SU-DHL-6 (cell line): ENCODE measurements at regions not wholly inside any gene's neighbourhood (a gene's known extent, or its start where the extent isn't known, plus 50 kb on each side); places are given as distances from the start of the nearest gene placed in this dataset.

Source experiments
- H2AFZ ChIP-seq: fragments of 200-600 bp; sonication (generic); 2 replicates; pipeline ENCODE4 v1.6.1; 2014; ENCODE audit warnings: low read depth, mild to moderate bottlenecking, moderate library complexity, mixed read lengths, antibody characterized with exemption, low read length; ENCODE audit not compliant: severe bottlenecking
- H3F3A ChIP-seq: fragments of 200-600 bp; shearing (Covaris generic); 2 replicates; pipeline ENCODE4 v1.6.0; 2016; ENCODE audit warnings: antibody characterized with exemption, mild to moderate bottlenecking; ENCODE audit not compliant: insufficient read depth
- H3K27ac ChIP-seq: fragments of 200-600 bp; sonication (generic); 2 replicates; pipeline ENCODE4 v1.5.1; 2016; ENCODE audit warnings: low read depth, mild to moderate bottlenecking, low read length, moderate library complexity, mixed read lengths
- H3K27me3 ChIP-seq: fragments of 200-600 bp; sonication (generic), shearing (Covaris generic); 2 replicates; pipeline ENCODE4 v1.6.0; 2014; ENCODE audit warnings: mild to moderate bottlenecking, low read length
- H3K36me3 ChIP-seq: fragments of 200-600 bp; sonication (generic); 2 replicates; pipeline ENCODE4 v1.6.1; 2014; ENCODE audit warnings: mild to moderate bottlenecking, low read length, mixed read lengths
- H3K4me2 ChIP-seq: fragments of 300-600, 200-600 bp; shearing (Covaris generic), sonication (generic); 2 replicates; pipeline ENCODE4 v1.6.0; 2014; ENCODE audit warnings: low read length, low read depth, mild to moderate bottlenecking; ENCODE audit not compliant: poor library complexity, severe bottlenecking
- H3K4me3 ChIP-seq: fragments of 200-600 bp; sonication (generic); 2 replicates; pipeline ENCODE4 v1.5.1; 2014; ENCODE audit warnings: antibody characterized with exemption, low read length, mild to moderate bottlenecking, mixed read lengths; ENCODE audit not compliant: insufficient read depth, poor library complexity, severe bottlenecking
- H3K79me2 ChIP-seq: fragments of 200-600 bp; sonication (generic); 2 replicates; pipeline ENCODE4 v1.6.1; 2014; ENCODE audit warnings: mild to moderate bottlenecking, low read length, moderate library complexity; ENCODE audit not compliant: insufficient read depth
- H3K9ac ChIP-seq: fragments of 200-600 bp; sonication (generic); 2 replicates; pipeline ENCODE4 v1.7.0; 2014; ENCODE audit warnings: mild to moderate bottlenecking, low read length
- H3K9me2 ChIP-seq: fragments of 200-600 bp; sonication (generic); replicated peaks from 2 replicates; pipeline ENCODE4 v1.6.1; 2014; ENCODE audit warnings: low read length; ENCODE audit not compliant: insufficient read depth
- H3K9me3 ChIP-seq: fragments of 200-600 bp; sonication (generic); 2 replicates; pipeline ENCODE4 v1.6.1; 2014; ENCODE audit warnings: low read length, mixed read lengths; ENCODE audit not compliant: insufficient read depth
- H4K20me1 ChIP-seq: fragments of 200-600 bp; sonication (generic); 2 replicates; pipeline ENCODE4 v1.6.1; 2014; ENCODE audit warnings: low read depth, mild to moderate bottlenecking, antibody characterized with exemption, low read length, moderate library complexity, mixed read lengths
- EZH2phosphoT487 ChIP-seq: fragments of 200-600 bp; sonication (generic), shearing (Covaris generic); conservative IDR thresholded peaks from 2 replicates; pipeline ENCODE4 v1.6.1; 2018; ENCODE audit warnings: mild to moderate bottlenecking, antibody characterized with exemption, low read length, moderate library complexity, mixed read lengths
- TF ChIP-seq, protein P1 (sequence below): fragments of 200-600 bp; sonication (generic); IDR thresholded peaks from one replicate; pipeline ENCODE4 v1.5.1; 2017; ENCODE audit warnings: antibody characterized with exemption, mild to moderate bottlenecking, low read length, moderate library complexity; ENCODE audit not compliant: insufficient read depth, poor library complexity, severe bottlenecking

DNA sequence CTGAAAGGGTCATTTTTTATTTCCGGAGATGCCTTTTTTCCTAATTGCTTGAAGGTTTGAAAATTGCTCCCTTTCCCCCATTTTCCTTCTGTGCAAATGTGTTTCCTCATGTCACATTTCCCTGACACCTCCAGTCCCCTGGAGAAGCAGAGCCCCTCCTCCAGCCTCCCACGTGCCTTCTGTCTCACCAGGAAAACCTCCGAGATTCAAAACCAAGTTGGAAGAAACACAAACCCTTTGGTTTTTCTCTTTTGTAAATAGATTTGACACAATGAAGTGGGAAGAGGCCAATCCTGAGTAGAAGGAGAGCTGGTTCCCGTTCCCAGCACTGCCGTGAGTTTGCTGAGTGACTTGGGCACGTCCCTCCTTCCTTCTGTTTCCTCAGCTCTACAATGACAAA, 125.4 kb upstream of the MYCN start:
- H4K20me1 ChIP-seq: no peaks in the 10 kb centered on the region
- H3K9me2 ChIP-seq: no peaks in the 10 kb centered on the region
- no peak overlapping the region for H3K9ac ChIP-seq
- no peaks in the 10 kb centered on the region for H3K27me3 ChIP-seq
- H3K36me3 ChIP-seq: no peaks in the 10 kb centered on the region
- H3K27ac ChIP-seq: no peak overlapping the region
- H3K9me3 ChIP-seq: no peaks in the 10 kb centered on the region
- H3K4me3 ChIP-seq: no peak overlapping the region
- H3K4me2 ChIP-seq: no peak overlapping the region
- no peaks in the 10 kb centered on the region for H3K79me2 ChIP-seq
- H3F3A ChIP-seq: no peaks in the 10 kb centered on the region
- no peak for TF ChIP-seq EZH2phosphoT487
- TF ChIP-seq, protein P1, sequence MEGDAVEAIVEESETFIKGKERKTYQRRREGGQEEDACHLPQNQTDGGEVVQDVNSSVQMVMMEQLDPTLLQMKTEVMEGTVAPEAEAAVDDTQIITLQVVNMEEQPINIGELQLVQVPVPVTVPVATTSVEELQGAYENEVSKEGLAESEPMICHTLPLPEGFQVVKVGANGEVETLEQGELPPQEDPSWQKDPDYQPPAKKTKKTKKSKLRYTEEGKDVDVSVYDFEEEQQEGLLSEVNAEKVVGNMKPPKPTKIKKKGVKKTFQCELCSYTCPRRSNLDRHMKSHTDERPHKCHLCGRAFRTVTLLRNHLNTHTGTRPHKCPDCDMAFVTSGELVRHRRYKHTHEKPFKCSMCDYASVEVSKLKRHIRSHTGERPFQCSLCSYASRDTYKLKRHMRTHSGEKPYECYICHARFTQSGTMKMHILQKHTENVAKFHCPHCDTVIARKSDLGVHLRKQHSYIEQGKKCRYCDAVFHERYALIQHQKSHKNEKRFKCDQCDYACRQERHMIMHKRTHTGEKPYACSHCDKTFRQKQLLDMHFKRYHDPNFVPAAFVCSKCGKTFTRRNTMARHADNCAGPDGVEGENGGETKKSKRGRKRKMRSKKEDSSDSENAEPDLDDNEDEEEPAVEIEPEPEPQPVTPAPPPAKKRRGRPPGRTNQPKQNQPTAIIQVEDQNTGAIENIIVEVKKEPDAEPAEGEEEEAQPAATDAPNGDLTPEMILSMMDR: no peak
- H2AFZ ChIP-seq: no peak overlapping the region

DNA sequence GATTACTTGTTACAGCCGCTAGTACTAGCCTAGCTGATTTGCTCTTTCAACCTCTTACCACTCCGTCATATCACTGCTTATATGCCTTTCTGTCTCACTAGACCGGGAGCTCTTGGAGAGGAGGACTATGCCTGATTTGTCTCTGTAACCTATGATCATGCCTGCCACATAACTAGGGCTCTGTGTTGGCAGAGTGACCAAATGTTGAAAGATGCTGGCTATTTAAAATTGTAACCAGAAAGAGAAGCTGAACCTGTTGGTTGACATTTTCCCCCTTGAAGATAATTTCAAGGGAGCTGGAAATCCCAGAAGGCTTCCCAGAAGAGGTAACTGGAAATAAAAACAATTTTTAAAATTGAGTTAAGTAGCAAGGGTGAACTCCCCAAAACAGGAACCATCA, 124.1 kb upstream of the MYCN start:
- H3F3A ChIP-seq: no peaks in the 10 kb centered on the region
- no peaks in the 10 kb centered on the region for H3K36me3 ChIP-seq
- no peaks in the 10 kb centered on the region for H3K27me3 ChIP-seq
- H3K4me3 ChIP-seq: no peak overlapping the region
- no peaks in the 10 kb centered on the region for H3K9me2 ChIP-seq
- H3K4me2 ChIP-seq: no peak overlapping the region
- H4K20me1 ChIP-seq: no peaks in the 10 kb centered on the region
- TF ChIP-seq, protein P1: no peak
- no peak for TF ChIP-seq EZH2phosphoT487
- no peaks in the 10 kb centered on the region for H3K79me2 ChIP-seq
- no peak overlapping the region for H2AFZ ChIP-seq
- no peak overlapping the region for H3K27ac ChIP-seq
- H3K9me3 ChIP-seq: no peaks in the 10 kb centered on the region
- no peak overlapping the region for H3K9ac ChIP-seq

DNA sequence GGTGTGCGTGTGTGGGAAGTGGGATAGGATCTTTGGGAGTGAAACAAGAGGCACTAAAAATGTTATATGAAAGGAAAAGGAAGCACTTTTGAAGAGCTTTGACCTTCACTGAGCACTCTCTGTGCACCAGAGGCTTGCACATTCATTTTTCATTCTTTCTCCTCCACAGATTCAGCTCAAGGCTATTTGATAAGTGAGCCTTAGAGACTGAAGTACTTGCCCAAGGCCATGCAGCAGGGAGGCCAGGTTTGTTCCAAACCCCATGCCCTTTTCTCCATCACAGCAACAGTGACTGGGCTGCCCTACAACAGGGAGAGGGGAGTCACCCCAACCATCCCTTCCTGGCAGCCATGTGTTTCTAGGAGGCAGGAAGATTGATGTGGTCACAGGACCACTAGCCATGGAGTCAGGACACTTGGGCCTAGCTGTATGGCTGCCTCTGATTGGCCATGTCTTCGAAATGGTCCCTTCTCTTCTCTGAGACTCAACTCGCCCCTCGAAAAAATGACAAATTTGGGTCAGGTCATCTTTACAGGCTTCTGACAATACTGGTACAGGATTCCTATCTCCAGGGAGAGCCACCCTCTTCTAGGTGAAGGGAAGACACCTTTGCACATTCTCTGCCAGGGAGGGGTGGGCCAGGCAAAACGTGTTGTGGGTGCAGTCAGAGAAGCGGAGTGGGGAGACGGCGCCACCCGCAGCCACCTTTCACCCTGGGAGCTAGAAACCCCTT, 123.5 kb upstream of the MYCN start:
- H3K27me3 ChIP-seq: no peaks in the 10 kb centered on the region
- no peaks in the 10 kb centered on the region for H3K9me2 ChIP-seq
- H3K36me3 ChIP-seq: no peaks in the 10 kb centered on the region
- H3K4me2 ChIP-seq: no peak overlapping the region
- no peak overlapping the region for H3K4me3 ChIP-seq
- no peak overlapping the region for H3K27ac ChIP-seq
- no peaks in the 10 kb centered on the region for H3F3A ChIP-seq
- H4K20me1 ChIP-seq: no peaks in the 10 kb centered on the region
- no peak overlapping the region for H3K9ac ChIP-seq
- no peaks in the 10 kb centered on the region for H3K9me3 ChIP-seq
- H3K79me2 ChIP-seq: no peaks in the 10 kb centered on the region
- TF ChIP-seq EZH2phosphoT487: no peak
- TF ChIP-seq, protein P1: no peak
- H2AFZ ChIP-seq: no peak overlapping the region
